ENCODE measurements at regions not wholly inside any gene's neighbourhood (a gene's known extent, or its start where the extent isn't known, plus 50 kb on each side); places are given as distances from the start of the nearest gene placed in this dataset.

DNA sequence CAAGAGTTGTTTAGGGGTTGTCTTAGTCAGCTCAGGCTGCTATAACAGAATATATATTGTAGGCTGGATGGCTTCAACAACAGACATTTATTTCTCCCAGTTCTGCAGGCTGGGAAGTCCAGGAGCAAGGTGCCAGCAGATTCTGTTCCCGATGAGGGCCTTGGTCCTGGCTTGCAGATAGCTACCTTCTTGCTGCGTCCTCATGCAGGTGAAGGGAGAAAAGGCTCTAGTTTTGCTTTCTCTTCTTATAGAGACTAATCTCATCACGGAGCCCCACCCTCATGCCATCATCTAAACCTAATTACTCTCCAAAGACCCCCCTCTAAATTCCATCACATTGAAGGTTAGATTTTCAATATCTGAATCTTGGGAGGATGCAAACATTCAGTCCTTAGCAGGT, 246.0 kb upstream of the ANKRD55 start:
- DNase-seq = no peak

DNA sequence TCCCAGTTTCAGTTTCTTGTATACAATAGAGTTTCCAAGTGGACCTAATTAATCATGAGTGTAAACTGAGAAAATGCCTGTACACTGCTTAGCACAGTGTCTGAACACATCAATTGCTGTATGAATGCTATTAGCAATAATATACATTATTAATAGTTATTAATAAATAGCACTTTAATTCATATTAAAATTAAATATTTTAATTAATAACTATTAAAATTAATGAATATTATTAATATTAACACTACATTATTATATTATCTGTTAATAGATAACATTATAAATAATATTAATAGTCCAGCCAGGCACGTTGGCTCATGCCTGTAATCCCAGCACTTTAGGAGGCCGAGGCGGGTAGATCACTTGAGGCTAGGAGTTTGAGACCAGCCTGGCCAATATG, 244.9 kb upstream of the ANKRD55 start:
- no peak for DNase-seq

DNA sequence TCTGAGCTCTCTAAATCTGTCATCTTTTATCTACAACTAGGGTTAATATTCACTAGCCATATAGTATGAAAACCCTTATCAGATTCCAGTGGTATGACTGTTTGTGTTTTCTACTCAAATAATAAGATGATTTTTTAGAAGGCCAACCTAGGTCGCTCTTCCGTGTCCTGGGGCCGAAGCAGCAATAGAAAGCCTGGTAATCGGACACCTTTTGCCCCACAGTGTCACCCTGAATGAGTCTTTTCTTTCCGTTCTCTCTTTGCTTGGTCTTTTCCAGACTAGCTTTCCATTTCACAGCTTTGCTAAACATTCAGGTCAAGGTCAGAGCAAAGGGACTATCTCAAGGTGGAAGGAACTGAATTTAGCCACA, 243.3 kb upstream of the ANKRD55 start:
- DNase-seq = no peak

DNA sequence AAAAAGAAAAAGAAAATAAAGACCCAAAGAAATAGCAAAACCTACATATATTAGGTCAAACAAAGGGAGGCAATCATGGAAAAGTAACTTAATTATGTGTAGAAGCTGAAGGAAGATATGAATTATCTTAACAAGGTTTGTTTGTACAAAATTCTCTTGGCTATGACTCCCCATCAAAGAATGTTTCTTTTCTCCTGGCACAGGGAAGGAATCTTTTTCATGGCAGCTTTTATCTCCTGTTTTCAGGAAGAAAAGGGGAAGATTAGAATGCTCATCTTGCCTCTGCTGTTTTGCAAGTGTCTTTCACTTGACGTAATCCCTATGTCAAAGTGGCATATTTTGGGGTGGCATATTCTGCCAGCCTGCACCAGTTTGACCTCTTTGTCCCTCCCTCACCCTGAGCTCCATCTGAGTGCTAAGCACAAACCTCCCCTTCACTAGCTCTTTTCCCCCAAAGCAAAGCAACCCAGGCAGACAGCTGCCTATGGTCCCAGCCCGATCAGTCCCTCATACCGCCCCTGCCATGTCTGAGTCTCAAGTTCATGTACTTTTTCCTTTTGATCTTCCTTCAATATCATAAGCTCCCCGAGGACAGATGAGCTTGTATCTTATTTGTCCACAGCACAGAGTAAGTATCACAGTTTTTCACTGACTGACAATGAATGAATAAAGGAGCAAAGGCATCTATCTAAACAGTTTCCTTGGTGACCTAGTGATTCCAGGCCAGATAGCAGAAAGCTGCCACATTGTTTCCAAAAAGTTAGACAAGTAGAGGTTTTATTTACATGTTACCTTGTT, 242.8 kb upstream of the ANKRD55 start:
- no peak for DNase-seq

DNA sequence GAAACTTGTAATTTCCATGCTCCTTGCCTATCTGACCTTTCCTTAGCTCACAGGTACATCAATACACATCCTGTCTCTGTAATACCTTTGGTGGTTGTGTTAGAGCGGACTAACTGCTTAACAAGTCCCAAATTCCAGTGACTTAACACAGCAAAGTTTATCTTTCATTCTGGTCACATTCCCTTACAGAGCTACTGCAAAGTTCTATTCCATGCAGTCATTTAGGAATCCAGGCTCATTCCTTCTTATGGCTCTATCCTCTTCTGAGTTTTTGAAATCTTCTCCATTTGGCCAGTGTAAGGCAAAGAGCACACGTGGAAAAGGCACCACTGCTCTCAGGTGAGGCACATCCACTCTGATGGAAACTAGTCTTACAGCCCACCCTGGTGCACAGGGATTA, 238.6 kb upstream of the ANKRD55 start:
- no peak for DNase-seq

DNA sequence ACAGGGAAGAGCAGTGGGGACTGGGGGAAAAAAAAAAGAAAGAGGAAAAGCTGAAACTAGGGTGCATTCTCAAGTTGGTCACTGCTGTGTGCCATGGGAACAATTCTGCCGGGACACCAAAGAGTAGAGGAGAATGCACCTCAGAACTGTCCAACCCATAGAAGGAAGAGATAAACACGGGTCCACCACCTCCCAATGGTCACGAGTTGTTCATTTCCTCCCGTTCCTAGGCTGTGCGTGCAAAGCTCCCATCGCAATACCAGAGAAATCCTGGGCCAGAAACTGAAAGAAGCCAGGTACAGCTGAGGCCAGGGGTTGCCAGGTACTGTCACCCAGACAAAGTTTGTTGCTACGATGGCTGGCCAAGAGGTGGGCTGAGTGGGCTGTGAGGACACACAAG, 236.9 kb upstream of the ANKRD55 start:
- no peak for DNase-seq

DNA sequence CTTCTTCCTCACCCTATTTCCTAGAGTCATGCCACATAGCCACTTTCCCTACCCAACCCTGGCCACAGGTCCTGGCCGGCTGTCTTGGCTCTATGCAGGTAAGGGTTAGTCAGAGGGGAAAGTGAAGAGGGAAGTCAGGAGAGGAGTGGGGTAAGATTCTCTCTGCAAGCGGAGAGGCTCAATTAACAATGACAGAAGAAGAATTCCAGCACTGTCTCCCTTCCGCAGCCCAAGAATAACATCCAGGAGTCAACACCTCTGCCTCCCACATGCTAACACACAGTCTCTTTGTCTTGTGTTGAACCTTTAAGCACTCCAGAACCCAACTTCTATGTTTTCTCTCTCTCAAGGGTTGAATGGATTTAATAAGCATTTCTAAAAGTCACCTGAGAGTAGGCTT, 235.1 kb upstream of the ANKRD55 start:
- DNase-seq = no peak

DNA sequence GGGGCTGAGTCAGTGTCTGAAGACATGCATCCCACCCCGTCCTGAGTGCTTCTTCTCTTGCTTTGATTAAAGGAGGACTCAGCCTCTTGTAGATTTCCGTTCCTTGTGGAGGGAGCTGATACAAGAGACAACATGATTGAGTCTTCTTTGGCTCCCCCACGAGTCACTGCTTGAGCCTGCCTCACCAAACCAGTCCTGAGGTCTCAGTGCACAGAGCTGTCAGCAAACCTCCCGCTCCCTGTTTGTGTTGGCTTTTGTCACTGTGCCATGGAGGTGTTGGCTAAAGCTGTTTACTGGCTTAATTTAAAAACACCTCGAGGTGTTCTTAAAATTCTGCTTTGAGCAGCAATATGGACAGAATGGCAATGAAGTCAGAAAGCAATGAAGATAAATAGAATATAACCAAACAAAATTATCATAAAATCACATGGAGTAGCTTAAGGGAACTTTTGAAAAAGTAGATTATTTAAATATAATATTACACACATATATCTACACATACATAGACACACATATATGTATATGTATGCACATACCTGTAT, 234.1 kb upstream of the ANKRD55 start:
- DNase-seq = no peak

DNA sequence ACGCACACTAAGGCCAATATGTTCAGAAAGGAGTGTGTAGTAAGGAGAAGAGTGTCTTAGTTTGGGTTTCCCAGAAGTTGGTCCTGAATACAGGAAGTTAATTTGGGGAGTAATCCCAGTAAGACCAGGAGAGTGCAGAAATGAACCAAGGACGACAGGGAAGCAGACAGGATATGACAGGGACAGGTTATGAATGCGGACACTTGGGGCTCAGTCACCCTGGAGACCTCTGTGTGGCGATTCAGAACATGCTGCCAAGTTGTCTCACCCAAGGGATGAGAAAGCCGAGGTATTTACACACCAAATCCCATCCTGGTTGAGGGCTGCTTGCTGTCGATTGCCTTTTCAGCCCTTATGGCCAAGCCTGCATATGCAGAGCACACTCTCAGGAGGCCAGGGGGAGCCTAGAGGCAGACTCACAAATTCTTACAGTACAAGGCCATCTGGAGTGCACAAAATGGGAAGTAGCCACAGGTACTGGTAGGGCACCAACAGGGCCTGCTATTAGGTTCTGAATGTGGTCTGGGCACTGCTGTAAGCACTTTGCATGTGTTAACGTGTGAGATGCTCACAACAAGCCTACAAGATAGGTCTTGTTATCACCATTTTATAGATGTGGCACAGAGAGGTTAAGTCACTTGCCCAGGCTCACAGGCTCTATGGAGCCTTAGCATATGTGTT, 233.1 kb upstream of the ANKRD55 start:
- DNase-seq = no peak

DNA sequence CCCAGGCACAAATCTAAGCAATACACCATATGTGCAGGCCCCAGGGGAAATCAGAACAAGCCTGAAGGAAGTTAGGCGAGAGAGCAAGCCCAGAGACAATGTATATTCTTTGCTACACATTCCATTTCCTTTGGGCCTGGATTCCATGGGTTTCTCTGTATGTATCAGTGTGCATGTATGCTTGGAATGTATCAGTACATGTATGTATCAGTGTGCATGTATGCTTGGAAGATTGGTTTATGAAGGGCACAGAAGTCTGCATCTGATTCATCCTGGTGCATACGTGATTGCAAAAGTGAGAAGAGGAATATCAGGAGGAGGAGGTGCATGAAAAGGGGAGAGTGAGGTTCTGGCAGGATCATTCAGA, 232.6 kb upstream of the ANKRD55 start:
- no peak for DNase-seq

DNA sequence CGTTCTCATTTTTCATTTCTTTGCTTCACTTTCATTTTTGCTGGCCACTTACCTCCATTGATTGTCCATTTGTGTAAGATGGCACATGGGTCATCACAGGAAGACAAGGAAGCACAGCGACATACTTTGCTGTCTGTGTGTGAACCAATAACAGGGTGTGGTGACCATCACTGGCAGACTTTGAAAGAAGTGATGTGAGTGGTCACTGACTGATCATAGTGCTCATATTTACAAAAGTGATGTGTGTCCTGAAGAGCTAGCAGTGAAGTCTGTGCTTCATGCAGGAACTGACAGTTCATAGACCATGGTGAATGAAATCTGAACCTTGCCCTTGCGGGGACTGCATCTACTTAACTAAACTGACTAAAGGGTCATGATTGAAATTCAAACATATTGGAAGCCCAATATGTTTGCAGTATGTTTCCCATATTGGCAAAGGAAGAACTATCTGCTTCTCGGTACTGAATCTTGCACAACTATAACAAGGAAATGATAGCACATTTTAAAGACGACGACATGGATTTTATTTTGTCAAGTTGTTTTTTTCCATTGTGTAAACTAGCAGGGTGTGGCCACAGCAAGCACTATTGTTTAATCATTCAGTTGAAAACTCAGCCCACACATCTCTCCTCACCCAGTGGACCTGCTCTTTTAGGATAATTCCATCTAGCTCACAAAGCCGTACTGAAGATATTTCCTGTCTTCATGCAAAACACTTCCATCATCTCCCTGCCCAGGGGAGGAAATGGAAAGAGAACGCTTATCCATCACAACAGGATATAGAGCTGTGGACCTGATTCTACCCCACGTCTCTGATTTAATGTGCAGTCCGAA, 232.0 kb upstream of the ANKRD55 start:
- no peak for DNase-seq

DNA sequence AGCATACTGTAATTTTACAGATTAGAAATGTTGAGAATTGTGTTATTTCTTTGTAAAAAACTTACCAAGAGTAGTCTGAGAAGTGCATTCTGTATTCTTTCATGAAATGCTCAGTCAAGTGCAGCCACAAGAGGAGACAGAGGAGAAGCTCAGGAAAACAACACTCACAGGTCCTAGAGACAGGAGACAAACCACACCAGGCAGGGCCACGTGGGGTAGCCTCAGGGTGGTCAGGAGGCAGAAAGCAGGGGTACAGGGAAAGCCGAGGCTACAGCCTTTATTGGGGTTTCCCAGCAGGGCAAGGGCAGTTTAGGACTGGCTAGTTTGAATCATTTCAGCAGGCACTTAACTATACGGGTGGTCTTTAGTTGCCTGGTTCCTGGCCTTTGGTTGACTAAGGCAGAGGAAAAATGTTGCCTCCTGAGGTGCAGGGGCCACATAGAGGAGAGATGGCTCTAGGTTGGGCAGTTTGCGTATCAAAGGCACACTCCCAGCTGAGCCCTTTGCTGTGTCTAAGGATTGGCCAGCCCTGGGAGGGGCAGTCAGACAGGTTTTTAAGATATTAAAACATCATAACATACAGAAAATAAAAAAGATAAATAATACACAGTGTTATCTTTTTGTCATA, 230.9 kb upstream of the ANKRD55 start:
- DNase-seq = no peak

DNA sequence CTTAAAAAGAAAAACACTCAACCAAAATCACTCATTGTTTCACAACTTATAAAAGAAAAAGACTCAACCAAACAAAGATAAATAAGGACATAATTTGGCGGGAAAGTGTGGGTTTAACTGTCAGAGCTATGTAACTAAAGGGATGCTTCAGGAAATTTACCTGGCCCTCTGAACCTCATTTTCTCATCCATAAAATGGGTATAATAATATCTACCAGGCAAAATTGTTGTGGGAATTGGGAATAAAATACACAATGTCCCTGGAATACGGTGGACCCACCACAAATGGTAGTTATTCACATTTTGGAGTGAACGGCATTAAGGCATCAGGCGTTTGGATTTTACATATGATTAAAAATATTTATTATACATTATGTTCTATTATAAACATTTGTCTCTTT, 228.5 kb upstream of the ANKRD55 start:
- DNase-seq = no peak

DNA sequence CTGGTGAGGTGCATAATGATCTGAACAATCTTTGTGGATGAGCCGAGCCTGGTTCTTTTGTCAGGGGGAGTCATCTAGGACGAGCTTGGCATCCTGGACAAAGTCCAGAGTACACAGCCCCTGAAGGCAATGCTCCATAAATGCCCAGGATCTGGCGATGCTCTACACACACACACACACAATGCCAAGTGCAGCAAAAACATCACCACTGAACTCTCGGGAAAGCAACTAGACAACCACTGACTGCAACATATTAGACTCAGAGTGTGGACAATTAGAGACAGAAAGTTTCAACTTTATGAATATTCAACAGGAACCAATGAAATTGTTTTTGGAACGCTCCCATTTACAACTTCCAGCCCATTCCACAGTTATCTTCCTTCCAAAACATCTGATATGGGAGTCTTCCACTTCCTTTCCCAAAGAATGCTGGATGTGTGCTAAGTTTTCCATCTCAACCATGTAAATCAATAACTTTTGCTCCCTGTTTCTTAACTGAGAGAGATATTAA, 227.6 kb upstream of the ANKRD55 start:
- no peak for DNase-seq

DNA sequence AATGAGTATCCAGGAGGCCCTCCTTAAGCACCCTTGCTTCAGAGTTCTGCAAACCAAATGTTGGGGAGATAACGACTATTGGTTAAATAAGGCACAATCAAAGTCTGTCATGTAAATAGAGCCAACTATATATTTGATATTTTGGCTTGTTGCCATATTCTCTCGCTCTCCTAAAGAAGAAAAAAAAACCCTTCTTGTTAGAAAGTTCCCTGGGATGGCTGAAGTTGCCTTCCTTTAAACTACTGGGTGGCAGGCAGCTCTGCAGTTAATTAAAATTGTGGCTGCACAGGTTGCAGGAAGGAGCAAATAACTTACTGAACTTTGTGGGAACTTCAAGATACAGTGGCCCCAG, 227.0 kb upstream of the ANKRD55 start:
- no peak for DNase-seq

DNA sequence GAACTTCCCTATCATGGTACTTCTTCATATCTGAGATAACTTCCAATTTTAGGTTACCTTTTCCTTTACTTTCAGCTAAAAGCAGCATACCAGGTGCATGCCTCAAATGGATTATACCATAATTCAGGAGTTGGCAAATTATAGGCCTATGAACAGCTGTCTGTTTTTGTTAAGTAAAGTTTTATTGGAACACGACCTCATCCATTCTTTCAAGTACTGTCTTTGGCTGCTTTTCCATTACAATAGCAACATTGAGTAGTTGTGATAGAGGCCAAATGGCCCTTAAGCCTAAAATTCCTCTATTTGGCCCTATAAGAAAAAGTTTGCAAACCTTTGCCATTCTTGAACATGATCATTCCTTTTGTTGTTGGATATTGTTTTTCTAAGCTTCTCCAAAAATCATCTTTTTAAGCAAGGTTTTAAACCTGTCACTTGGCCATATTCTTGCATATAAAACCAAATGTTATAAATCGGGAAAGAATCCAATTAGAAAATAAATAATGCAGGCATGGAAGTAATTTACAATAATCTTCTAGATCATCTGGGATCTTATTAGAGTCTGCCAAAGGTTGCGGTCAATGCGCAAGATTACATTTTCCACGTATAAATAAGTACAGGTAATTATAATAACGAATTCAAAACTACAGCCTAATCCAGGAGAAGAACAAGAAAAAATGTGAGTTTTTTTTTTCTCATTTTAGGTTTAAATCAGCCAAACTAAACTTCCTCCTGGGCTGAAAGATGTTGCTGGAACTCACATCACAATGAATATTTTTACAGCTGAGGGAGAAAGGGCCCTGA, 226.5 kb upstream of the ANKRD55 start:
- no peak for DNase-seq

DNA sequence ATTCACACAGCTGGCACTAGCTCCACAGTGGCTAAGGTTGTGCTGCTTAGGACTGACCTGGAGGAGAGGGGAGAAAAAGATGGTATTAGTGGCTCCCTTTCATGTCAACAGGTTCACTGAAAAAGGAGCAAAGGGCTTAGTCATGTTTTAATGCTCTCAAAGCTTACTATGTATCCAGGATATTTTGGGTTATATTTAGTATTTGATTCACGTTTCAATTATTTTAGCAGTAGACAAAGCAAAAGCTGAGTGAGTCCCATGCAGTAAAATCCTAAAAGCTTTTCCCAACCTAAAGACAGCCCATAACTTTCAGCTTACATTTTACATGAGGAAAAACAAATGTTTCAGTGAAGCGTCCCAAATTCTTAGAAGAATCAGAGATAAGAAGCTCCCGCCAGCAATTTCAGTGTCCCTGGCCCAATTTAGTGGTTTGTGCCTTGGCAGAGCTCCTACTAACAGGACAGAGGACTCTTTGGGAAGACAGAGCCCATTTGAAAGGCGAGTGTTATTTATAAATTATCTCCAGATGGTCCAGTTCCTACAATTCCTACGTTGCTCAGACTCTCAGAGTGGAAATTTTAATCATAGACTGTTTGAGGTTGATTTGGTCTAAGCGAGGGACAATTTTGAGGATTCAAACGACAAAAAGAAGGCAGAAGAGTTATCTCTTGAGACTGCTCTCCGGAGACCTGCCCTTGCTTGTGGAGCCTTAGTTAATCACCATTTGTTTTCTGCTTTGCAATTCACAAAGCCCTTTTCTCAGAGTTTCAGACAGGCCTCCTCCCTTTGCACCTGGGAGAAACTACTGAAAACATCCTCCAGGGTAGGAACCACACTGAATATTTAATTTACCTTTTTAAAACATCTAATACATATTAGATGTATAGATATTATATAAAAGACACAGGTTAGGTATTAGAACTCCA, 225.0 kb upstream of the ANKRD55 start:
- no peak for DNase-seq

DNA sequence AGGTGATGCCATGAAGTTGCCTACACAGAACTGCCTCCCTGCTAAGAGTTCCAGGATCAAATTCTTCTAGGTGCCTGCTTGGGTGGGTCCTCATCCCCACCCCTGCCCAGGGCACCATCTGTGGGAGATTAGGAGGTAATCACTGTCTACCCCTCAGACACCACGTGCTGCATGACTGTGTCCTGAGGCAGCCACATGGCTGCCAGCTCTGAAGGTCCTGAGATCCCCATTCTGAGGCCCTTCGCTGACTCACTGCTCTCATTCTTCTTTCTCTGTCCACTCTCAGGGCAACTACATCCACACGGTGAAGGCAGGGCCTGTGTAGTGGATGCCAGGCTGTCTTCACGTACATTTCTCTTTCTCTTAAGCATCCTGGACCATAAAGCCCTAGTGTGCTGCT, 222.9 kb upstream of the ANKRD55 start:
- DNase-seq = no peak

DNA sequence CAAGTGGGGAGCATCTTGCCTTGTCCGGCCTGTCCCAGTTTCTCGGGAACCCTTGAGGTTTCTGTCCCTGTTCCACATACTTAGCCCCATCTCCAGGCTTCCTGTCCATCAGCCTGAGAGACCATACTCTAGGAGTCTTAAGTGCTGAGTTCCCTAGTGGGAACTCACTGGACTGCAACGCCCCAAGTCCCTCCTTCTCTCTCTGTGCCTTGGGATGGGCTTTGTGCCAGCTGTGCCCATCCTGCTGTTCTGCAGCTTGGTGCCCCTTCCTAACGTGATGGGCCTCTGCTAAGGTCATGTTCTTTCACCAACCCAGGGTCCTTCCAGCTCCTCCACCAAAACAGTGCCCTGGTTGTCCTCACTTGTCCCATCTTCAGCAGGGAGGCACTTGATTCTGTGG, 222.3 kb upstream of the ANKRD55 start:
- DNase-seq = no peak

DNA sequence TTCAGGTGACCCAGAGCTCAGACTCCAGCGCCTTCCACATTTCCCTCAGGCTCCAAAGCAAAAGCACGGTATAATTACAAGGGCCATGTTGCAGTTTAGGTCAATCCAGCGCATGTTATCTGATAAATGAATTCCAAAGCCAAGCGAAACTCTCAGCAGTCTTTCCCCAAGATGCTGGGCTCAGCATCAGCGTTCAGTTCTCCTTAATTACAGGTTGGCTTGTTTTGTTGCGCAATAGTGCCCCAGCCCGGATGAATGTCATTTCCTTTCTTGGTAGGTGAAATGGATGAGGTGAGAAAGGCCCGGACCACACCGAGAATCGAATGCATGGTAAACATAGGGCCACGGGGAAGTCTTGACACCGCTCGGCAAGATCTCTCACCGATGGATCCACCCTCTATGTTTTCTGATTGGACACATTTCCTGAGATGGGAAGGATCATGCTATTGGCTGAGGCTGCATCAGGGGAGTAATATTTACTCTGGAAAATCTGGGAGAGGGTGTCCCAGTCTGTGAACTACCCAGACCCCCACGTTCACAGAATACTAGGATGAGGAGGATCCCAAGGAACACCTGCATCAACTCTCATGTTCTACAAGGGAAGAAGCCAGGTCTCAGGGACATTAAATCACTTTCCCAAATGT, 221.2 kb upstream of the ANKRD55 start:
- no peak for DNase-seq

DNA sequence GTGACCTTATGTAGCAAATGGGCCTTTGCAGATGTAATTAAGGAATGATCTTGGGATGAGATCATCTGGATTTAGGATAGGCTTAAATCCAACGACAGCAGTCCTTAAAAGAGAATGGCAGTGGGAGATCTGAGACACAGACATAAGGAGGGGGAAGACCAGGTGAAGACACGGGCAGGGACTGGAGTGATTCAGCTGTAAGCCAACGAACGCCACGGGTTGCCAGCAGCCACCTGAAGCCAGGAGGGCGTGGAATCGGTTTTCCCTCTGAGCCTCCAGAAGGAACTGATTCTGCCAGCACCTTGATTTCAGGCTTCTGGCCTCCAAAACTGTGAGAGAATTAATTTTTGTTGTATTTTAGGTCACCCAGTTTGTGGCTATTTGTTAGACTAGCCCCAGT, 218.6 kb upstream of the ANKRD55 start:
- DNase-seq = no peak

All from stimulated activated CD4-positive, alpha-beta T cell treated with anti-CD3 and anti-CD28 coated beads, Interleukin-2, amount 100 ng/mL, for 48 hours (primary cell).